ENCODE measurements at regions not wholly inside any gene's neighbourhood (a gene's known extent, or its start where the extent isn't known, plus 50 kb on each side); places are given as distances from the start of the nearest gene placed in this dataset.

DNA sequence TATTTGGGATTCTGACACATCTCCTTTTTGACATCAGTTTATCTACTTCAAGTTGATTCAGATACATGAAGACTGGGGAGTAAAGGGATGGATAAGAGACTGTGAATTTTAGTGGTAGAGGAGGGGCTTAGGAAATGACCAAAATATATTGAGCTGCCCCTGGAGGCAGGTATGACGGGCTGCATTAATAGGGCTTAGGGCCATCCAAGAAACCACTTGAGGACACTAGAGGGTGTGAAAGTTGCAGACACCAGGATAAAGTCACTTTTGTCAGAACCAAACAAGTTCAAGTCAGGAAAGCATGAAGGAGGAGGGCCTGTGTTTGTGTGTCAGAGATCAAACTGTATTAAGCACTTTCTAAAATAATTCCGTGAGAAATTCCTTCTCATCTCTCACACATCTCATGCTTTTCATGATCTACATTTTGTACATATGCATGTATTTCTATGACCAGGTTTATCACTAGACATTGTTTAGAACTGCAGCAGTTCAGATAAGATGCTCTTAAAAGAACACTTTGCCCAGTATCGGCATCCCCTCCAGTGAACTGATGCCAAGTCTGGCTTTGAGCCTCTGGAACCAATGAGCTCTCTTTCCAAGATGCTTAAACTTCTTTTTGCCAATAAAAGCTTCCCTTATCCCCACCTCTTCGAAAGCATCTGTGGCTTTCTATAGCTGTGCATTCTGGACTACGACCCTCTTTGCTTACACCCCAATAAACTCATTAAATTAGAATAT lies 136.9 kb downstream of the SLC38A1 start:
- H3K9me3 ChIP-seq (ENCODE audit: control insufficient read depth, low read length, poor library complexity, severe bottlenecking): no peaks in the 10 kb centered on the region
- DNase-seq (no peak), ATAC-seq (no peak)
- Mint-ChIP-seq H3K27ac (no peak overlapping the region), H3K4me1 (no peaks in the 10 kb centered on the region), H3K36me3 (ENCODE audit: low read depth) (no peaks in the 10 kb centered on the region), H3K4me3 (no peak overlapping the region), H3K27me3 (peaks cover 31% of the 10 kb centered on the region)

DNA sequence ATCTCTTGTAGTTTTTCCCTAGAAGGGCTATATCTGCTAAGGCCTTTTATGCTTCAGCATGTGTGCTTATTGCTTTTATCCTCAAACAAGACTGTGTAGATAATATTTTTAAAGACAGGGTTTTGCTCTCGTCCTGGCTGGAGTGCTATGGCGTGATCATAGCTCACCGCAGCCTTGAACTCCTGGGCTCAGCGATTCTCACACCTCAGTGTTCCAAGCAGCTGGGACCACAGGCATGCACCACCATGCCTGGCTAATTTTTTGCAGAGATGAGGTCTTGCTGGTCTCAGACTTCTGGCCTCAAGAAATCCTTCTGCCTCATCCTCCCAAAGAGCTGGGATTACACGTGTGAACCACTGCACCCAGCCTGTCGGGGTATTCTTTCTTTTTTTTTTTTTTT lies 137.3 kb upstream of the SCAF11 start:
- no peak overlapping the region for H3K27ac Mint-ChIP-seq
- peaks cover 2% of the 10 kb centered on the region for H3K36me3 Mint-ChIP-seq (ENCODE audit: low read depth)
- H3K4me3 Mint-ChIP-seq: no peak overlapping the region
- peaks cover 4% of the 10 kb centered on the region for H3K4me1 Mint-ChIP-seq
- peaks cover 18% of the 10 kb centered on the region for H3K27me3 Mint-ChIP-seq
- no peak for DNase-seq
- no peaks in the 10 kb centered on the region for H3K9me3 ChIP-seq (ENCODE audit: control insufficient read depth, low read length, poor library complexity, severe bottlenecking)
- ATAC-seq: no peak

DNA sequence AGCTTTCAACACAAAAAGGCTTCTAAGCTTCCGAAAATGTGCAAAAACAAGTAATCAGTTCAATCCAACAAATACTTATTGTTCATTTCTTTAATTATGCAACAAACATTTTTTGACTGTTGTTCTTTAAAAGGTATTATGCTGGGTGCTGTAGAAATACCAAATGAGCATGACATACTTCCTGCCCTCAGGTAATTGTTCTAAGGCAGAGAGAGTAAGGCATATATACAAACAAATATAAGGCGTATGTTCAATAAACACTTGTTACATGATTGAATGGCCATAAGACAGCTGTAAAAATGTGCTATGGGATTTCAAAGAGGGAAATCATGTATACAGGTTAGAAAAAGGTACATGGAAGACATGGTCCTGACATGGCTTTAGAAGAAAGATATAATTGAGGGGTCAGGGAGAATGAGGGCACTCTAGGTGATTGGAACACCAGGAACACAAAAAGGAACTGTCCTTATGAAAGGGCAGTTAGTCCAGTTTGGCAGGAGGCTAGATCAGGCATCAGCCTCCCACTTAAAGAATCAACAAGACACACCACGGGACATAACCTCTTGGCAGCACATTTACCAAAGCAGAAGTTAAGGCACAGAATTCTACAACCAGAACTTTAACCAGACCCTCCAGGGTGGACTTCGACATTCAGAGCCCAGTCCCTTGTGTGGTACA lies 135.8 kb upstream of the SCAF11 start:
- Mint-ChIP-seq H3K4me3 (no peak overlapping the region), H3K27ac (no peak overlapping the region), H3K4me1 (peaks cover 4% of the 10 kb centered on the region), H3K36me3 (ENCODE audit: low read depth) (peaks cover 2% of the 10 kb centered on the region), H3K27me3 (peaks cover 26% of the 10 kb centered on the region)
- ATAC-seq: no peak
- no peaks in the 10 kb centered on the region for H3K9me3 ChIP-seq (ENCODE audit: control insufficient read depth, low read length, poor library complexity, severe bottlenecking)
- DNase-seq: no peak

DNA sequence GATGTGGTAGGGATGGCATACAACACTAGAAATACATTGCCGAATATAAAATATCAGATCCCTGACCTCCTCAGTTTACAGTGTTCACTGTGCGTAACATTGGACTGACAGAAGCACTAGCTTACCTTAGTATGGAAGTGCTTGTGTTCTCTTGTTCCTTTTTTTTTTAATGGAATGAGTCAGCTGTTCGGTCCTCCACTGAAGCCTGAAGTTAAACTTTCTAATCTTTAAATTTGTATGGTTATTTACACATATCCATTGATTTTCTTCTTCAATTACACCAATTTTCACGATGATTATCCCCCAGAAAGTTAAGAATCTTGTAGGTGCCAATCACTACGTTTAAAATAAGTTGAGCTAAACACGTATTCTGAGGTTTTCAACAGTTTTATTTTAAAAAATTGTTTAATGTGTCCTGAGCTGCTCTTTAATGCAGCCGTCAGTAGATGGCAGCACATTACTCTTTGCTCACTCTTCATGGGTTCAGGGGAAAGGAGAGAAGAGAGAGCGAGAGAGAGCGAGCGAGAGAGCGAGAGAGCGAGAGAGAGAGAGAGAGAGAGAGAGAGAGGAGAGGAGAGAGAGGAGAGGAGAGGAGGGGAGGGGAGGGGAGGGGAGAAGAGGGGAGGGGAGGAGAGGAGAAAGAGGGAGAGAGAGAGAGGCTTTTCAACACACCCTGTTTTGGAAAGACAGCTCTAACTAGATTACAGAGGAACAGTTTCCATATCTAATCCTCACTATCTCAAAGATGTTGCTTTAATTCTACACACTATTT lies 134.7 kb upstream of the SCAF11 start:
- ATAC-seq (peak; percentile 94), DNase-seq (peak in 2 of 3 donors; percentile 23 to 25)
- peak overlapping the region; percentile 84 for H3K4me3 Mint-ChIP-seq
- H3K9me3 ChIP-seq (ENCODE audit: control insufficient read depth, low read length, poor library complexity, severe bottlenecking): no peaks in the 10 kb centered on the region
- peaks cover 2% of the 10 kb centered on the region for H3K36me3 Mint-ChIP-seq (ENCODE audit: low read depth)
- H3K27ac Mint-ChIP-seq: peak overlapping the region; percentile 95
- H3K27me3 Mint-ChIP-seq: peaks cover 27% of the 10 kb centered on the region
- H3K4me1 Mint-ChIP-seq: peaks cover 6% of the 10 kb centered on the region

DNA sequence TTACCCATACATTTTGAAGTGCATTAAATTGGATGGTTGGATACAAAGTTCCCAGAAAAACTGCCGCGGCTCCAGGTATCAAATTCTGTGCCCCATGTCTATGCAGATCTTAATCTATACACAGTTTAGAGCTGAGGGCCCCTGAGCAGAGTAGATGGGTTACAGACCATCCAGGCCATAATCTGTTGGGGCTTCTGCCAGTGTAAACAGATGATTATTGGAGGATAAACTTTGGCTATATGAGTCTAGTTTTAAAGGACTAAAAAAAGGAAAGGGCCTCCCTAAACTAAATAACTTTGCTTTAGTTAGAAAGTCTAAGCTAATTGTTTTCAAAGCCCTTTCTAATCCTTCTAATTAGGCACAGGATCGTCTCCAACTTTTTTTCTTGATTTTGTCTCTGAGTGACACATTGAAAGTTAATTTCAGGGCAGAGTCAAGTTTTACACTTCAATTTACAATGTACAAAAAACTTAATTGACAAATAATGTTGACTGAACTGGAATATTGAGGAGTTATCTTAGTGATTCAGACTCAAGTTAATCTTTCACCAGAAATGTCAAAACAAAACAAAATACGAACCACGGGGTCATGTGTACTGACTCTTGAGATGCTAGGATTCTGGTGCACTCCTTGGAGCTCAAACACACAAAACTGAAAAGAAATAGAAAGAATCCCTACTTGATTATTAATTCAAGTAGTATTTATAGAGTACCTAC lies 133.9 kb upstream of the SCAF11 start:
- no peak overlapping the region for H3K27ac Mint-ChIP-seq
- peaks cover 4% of the 10 kb centered on the region for H3K36me3 Mint-ChIP-seq (ENCODE audit: low read depth)
- no peak for ATAC-seq
- DNase-seq: no peak
- peaks cover 6% of the 10 kb centered on the region for H3K4me1 Mint-ChIP-seq
- no peak overlapping the region for H3K4me3 Mint-ChIP-seq
- H3K9me3 ChIP-seq (ENCODE audit: control insufficient read depth, low read length, poor library complexity, severe bottlenecking): no peaks in the 10 kb centered on the region
- peaks cover 24% of the 10 kb centered on the region for H3K27me3 Mint-ChIP-seq

DNA sequence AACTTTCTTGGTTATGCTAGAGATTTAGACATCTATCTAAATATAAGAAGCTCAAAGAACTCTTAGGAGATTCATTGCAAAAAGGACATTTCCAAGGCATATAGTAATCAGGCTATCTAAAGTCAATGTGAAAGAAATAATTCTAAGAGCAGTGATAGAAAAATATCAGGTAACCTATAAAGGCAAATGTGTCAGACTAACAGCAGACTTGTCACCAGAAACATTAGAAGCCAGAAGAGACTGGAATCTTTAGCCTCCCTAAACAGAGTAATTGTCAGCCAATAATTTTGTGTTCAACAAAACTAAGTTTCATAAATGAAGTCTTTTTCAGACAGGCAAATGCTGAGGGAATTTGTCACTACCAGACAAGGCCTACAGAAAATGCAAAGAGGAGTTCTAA lies 122.0 kb upstream of the SCAF11 start:
- H3K36me3 Mint-ChIP-seq (ENCODE audit: low read depth): peaks cover 4% of the 10 kb centered on the region
- no peaks in the 10 kb centered on the region for H3K9me3 ChIP-seq (ENCODE audit: control insufficient read depth, low read length, poor library complexity, severe bottlenecking)
- DNase-seq (no peak), ATAC-seq (no peak)
- H3K27ac Mint-ChIP-seq: no peak overlapping the region
- H3K27me3 Mint-ChIP-seq: peaks cover 28% of the 10 kb centered on the region
- H3K4me1 Mint-ChIP-seq: peaks cover 2% of the 10 kb centered on the region
- no peak overlapping the region for H3K4me3 Mint-ChIP-seq

DNA sequence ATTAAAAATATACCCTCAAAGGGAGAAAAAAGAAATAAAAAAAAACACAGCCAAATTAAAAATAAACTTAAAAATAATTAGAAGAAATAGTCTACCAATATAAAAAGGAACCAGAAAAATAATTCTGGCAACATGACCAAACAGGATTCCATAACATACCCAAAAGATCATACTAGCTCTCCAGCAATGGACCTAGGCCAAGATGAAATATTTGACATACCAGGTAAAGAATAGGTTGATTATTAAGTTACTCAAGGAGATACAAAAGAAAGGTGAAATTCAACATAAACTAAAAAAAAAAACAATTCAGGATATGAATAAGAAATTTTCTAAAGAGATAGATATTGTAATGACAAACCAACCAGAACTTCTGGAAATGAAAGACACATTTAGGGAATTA lies 121.3 kb upstream of the SCAF11 start:
- H3K4me1 Mint-ChIP-seq: peaks cover 2% of the 10 kb centered on the region
- DNase-seq (no peak), ATAC-seq (no peak)
- H3K36me3 Mint-ChIP-seq (ENCODE audit: low read depth): peaks cover 4% of the 10 kb centered on the region
- no peaks in the 10 kb centered on the region for H3K9me3 ChIP-seq (ENCODE audit: control insufficient read depth, low read length, poor library complexity, severe bottlenecking)
- no peak overlapping the region for H3K4me3 Mint-ChIP-seq
- no peak overlapping the region for H3K27ac Mint-ChIP-seq
- peaks cover 28% of the 10 kb centered on the region for H3K27me3 Mint-ChIP-seq

DNA sequence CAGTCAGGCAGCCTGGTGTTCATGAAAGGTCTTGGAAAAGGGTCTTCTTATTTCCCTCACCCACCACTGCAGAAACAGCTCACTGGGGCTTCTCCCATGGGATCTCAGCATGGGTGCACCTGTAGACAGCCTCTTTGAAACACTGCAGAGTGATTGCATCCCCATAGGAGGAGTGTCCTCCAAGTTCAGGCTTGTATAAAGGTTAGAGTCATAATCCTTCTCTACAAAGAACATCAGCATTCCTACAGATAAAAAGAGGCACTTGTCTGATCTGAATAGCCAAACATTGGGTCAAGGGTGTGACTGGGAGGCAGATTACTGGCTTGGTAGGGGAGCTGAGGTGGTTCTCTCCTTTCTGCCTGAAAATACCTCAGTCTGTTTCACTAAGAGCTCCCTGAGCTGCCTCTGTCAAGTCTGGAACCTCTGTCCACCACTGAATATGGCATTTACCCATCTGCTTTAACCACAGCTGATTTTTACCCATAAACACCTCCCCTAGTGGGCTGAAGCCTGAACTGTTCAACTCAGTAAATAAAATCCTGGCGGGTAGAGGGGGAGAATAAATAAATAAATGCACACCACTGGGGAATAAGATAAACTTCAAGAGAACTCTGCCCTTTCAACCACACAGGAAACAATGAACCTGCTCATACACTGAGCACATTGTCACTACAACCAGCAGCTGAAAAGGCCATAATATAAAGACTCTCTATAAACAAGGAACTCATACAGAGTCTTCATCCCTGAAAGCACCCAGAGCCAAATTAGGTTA lies 120.7 kb upstream of the SCAF11 start:
- Mint-ChIP-seq H3K27ac (no peak overlapping the region), H3K4me1 (peaks cover 2% of the 10 kb centered on the region), H3K4me3 (no peak overlapping the region), H3K27me3 (peaks cover 24% of the 10 kb centered on the region), H3K36me3 (ENCODE audit: low read depth) (peaks cover 4% of the 10 kb centered on the region)
- no peaks in the 10 kb centered on the region for H3K9me3 ChIP-seq (ENCODE audit: control insufficient read depth, low read length, poor library complexity, severe bottlenecking)
- DNase-seq: no peak
- no peak for ATAC-seq

DNA sequence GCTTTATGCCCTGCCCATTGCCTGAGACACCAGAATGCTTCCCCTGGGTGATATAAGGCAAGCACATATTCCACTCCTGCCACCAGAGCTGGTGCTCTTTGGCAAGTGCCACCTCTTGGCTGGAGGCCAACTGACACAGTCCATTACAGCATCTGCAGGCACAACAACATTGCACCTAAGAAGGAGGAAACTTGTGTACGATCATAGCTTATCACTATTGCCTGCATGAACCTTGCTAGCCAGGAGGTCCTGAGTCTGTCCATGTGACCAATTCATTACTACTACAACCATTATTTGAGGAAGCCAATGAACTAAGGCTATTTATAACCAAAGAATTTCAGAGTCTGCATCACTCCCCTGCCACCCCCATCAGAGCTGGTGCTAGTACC lies 119.8 kb upstream of the SCAF11 start:
- H3K9me3 ChIP-seq (ENCODE audit: control insufficient read depth, low read length, poor library complexity, severe bottlenecking): no peaks in the 10 kb centered on the region
- H3K27me3 Mint-ChIP-seq: peaks cover 20% of the 10 kb centered on the region
- DNase-seq: no peak
- no peak overlapping the region for H3K27ac Mint-ChIP-seq
- no peak for ATAC-seq
- H3K4me1 Mint-ChIP-seq: peaks cover 2% of the 10 kb centered on the region
- H3K4me3 Mint-ChIP-seq: no peak overlapping the region
- peaks cover 6% of the 10 kb centered on the region for H3K36me3 Mint-ChIP-seq (ENCODE audit: low read depth)

DNA sequence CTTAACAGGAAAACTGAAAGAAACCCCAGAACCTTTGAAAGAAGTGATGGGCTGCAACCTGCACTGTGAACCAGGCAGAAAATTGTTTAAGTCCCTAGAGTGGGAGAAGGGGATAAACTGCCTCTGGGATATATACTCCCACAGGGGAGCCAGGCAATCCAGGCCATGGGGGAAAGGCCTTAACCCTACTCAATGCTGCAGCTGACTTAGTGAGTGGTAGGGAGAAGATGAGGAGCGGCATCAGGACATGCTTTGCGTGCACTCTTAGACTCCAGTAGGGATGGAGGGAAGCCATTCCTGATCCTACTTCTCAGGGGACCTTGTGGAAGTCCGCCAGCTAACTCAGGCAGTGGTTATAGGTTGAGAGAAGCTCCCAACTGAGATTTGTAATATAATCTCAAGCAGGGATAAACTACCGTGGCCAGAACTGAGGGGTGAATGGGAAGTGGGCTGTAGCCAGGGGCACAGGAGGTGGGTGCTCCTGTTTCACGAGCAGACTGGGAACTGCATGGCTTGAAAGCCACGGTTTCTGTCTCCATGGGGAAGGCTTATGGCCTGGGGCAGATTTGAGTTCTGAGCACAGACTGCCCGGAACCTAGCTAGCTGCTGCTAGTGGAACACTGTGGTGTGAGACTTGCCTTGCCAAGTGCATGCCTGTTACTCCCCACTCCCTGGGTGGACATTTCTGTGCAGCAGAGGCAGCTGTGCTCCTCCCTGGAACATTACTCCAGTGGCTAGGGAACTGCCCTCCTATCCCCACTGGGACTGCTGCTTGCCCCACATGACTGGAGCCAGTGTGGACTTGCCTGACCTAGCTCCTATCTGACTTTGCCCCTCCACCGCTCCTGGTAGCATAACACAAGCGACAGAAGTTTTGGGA lies 119.2 kb upstream of the SCAF11 start:
- peaks cover 6% of the 10 kb centered on the region for H3K36me3 Mint-ChIP-seq (ENCODE audit: low read depth)
- H3K27me3 Mint-ChIP-seq: peaks cover 18% of the 10 kb centered on the region
- peaks cover 2% of the 10 kb centered on the region for H3K4me1 Mint-ChIP-seq
- ATAC-seq (no peak), DNase-seq (no peak)
- H3K27ac Mint-ChIP-seq: no peak overlapping the region
- no peak overlapping the region for H3K4me3 Mint-ChIP-seq
- no peaks in the 10 kb centered on the region for H3K9me3 ChIP-seq (ENCODE audit: control insufficient read depth, low read length, poor library complexity, severe bottlenecking)

DNA sequence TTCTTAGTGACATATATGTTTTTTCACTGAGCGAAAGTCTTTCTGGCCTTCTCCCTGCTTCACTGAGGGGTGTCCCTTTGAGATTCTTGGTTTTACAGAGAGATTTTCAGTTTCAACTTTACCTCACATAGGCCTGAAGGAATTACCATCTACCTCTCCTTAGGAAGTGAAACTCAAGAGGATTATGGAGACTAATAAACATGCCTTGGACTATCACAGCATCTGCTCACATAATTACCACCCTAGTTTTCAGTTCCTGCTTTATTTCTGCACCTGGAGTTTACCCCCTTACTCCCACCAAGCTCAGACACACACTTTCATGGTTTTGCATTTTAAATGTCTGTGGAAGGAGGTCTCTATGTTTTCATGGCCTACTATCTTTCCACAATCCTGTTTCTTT lies 118.3 kb upstream of the SCAF11 start:
- DNase-seq: no peak
- Mint-ChIP-seq H3K27me3 (peaks cover 18% of the 10 kb centered on the region), H3K27ac (no peak overlapping the region), H3K4me3 (no peak overlapping the region), H3K4me1 (peaks cover 2% of the 10 kb centered on the region), H3K36me3 (ENCODE audit: low read depth) (peaks cover 6% of the 10 kb centered on the region)
- ATAC-seq: peak; percentile 39
- H3K9me3 ChIP-seq (ENCODE audit: control insufficient read depth, low read length, poor library complexity, severe bottlenecking): no peaks in the 10 kb centered on the region

DNA sequence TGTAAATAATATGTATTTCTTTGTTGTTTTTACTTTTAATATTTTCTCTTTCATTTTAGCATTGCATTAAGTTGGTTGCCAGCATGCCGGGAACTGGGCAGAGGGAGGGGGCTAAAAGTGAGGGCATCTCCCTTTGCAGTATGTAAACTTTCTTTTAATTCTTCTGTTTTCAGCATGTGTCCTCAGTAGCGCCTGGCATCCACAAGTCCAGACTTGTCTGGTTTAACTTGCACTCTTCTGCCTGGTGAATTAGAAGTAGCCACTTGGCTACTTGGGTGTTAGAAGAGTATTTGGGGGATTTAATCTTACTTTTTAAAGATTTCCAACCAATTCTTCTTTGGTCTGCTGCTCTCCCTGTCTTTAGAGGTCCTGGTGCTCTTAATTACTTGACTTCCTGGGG lies 117.2 kb upstream of the SCAF11 start:
- DNase-seq (no peak), ATAC-seq (no peak)
- no peak overlapping the region for H3K27ac Mint-ChIP-seq
- peaks cover 2% of the 10 kb centered on the region for H3K4me1 Mint-ChIP-seq
- peaks cover 4% of the 10 kb centered on the region for H3K36me3 Mint-ChIP-seq (ENCODE audit: low read depth)
- no peak overlapping the region for H3K4me3 Mint-ChIP-seq
- H3K27me3 Mint-ChIP-seq: peaks cover 18% of the 10 kb centered on the region
- no peaks in the 10 kb centered on the region for H3K9me3 ChIP-seq (ENCODE audit: control insufficient read depth, low read length, poor library complexity, severe bottlenecking)
